Endothelial cell of umbilical vein (primary cell): ENCODE measurements at regions not wholly inside any gene's neighbourhood (a gene's known extent, or its start where the extent isn't known, plus 50 kb on each side); places are given as distances from the start of the nearest gene placed in this dataset.

Source experiments
- BruUV-seq: library from RNA; stranded (reverse); fragments of 400-500 nt; replicated peaks from 2 replicates; lab custom pipeline; 2021; lab: Mats Ljungman, UMichigan
- CTCF ChIA-PET: fragments of 300-600, 350-600 bp; sonication (Branson Sonifier 250); formaldehyde crosslinking; loops from one replicate; lab custom pipeline; 2021; ENCODE audit warnings: antibody characterized with exemption, inconsistent platforms; lab: Charles Lee
- POLR2A ChIA-PET: fragments of 300-600, 350-600 bp; sonication (Branson Sonifier 250); formaldehyde crosslinking; loops from one replicate; lab custom pipeline; 2021; ENCODE audit warnings: antibody characterized with exemption, inconsistent platforms; lab: Charles Lee
- DNase-seq: peaks from one replicate; pipeline ENCODE4 v3.0.0-alpha.2; 2011; ENCODE audit warnings: low read depth, low spot score
- FAIRE-seq: peaks from 2 replicates; lab custom pipeline; 2011; peaks lifted over from hg19 to GRCh38; lab: Jason Lieb, UNC
- H2AFZ ChIP-seq: 2 replicates; pipeline ENCODE4 v1.6.0; 2012; ENCODE audit warnings: low read depth, low read length, control low read depth, inconsistent platforms
- H3K27ac ChIP-seq: 2 replicates; pipeline ENCODE4 v1.5.1; 2011; ENCODE audit warnings: low read depth, mild to moderate bottlenecking, control low read depth, low read length, moderate library complexity; ENCODE audit not compliant: insufficient read depth
- H3K27me3 ChIP-seq, 2 experiments: 2 replicates each; pipeline versions ENCODE4 v1.6.0 to v1.6.1; 2011; ENCODE audit warnings: low read length in 2 of 2, mixed read lengths in 1 of 2; ENCODE audit not compliant: control insufficient read depth in 2 of 2, insufficient read depth in 2 of 2
- H3K36me3 ChIP-seq, 2 experiments: 2 replicates in 1 of 2; 3 replicates in 1 of 2; pipeline ENCODE4 v1.5.1; 2011; ENCODE audit warnings: low read length in 2 of 2, mild to moderate bottlenecking in 1 of 2, moderate library complexity in 1 of 2; ENCODE audit not compliant: control insufficient read depth in 2 of 2, insufficient read depth in 2 of 2; ENCODE audit errors: extremely low read depth in 1 of 2
- H3K4me1 ChIP-seq: 3 replicates; pipeline ENCODE4 v1.5.1; 2011; ENCODE audit warnings: mild to moderate bottlenecking, low read length; ENCODE audit not compliant: control insufficient read depth, insufficient read depth; ENCODE audit errors: extremely low read depth
- H3K4me2 ChIP-seq: 2 replicates; pipeline ENCODE4 v1.6.1; 2011; ENCODE audit warnings: low read length, control low read depth, mixed read lengths; ENCODE audit not compliant: insufficient read depth
- H3K4me3 ChIP-seq, 3 experiments: fragments of 200-600 bp in 1 of 3; sonication (generic), shearing (Covaris generic) in 1 of 3; replicated peaks in 1 of 3; 2 replicates each; pipeline ENCODE4 v1.5.1; 2011 to 2016; ENCODE audit warnings: control low read depth in 3 of 3, low read length in 3 of 3, mild to moderate bottlenecking in 2 of 3, inconsistent platforms in 1 of 3, low read depth in 1 of 3, moderate library complexity in 1 of 3; ENCODE audit not compliant: insufficient read depth in 1 of 3
- H3K79me2 ChIP-seq: 2 replicates; pipeline ENCODE4 v1.6.0; 2012; ENCODE audit warnings: low read length, inconsistent platforms; ENCODE audit not compliant: control insufficient read depth, insufficient read depth
- H3K9ac ChIP-seq: replicated peaks from 2 replicates; pipeline ENCODE3; 2011; ENCODE audit warnings: low read length, control low read depth; ENCODE audit not compliant: insufficient read depth; ENCODE audit errors: extremely low read depth
- H3K9me1 ChIP-seq: replicated peaks from 3 replicates; pipeline ENCODE4 v1.6.0; 2011; ENCODE audit warnings: mild to moderate bottlenecking, low read length; ENCODE audit not compliant: control insufficient read depth, insufficient read depth; ENCODE audit errors: extremely low read depth
- H3K9me3 ChIP-seq: replicated peaks from 2 replicates; pipeline ENCODE4 v1.5.1; 2012; ENCODE audit warnings: low read length, inconsistent platforms; ENCODE audit not compliant: control insufficient read depth, insufficient read depth
- H4K20me1 ChIP-seq: replicated peaks from 2 replicates; pipeline ENCODE3; 2011; ENCODE audit warnings: mild to moderate bottlenecking, low read length; ENCODE audit not compliant: control insufficient read depth, insufficient read depth; ENCODE audit errors: extremely low read depth
- CTCF ChIP-seq, 2 donors: IDR thresholded peaks; 1 replicate in 1 of 2; 2 replicates in 1 of 2; pipeline ENCODE4 v1.5.1; 2011; ENCODE audit warnings: low read length in 2 of 2, mild to moderate bottlenecking in 2 of 2, moderate library complexity in 2 of 2, control low read depth in 1 of 2, inconsistent platforms in 1 of 2, low read depth in 1 of 2; ENCODE audit not compliant: insufficient read depth in 1 of 2; ENCODE audit errors: extremely low read depth in 1 of 2
- EZH2 ChIP-seq: IDR thresholded peaks from 2 replicates; pipeline ENCODE4 v1.6.1; 2012; ENCODE audit warnings: borderline replicate concordance, low read depth, mild to moderate bottlenecking, moderate library complexity, low read length, inconsistent platforms; ENCODE audit not compliant: severe bottlenecking
- FOS ChIP-seq: IDR thresholded peaks from 2 replicates; pipeline ENCODE4 v1.6.1; 2011; ENCODE audit warnings: mild to moderate bottlenecking, low read length, moderate library complexity, borderline replicate concordance; ENCODE audit not compliant: insufficient read depth
- GATA2 ChIP-seq: IDR thresholded peaks from 2 replicates; pipeline ENCODE4 v1.7.0; 2011; ENCODE audit warnings: low read depth, mild to moderate bottlenecking, moderate library complexity, mixed read lengths, low read length; ENCODE audit not compliant: insufficient read length, insufficient read depth
- JUN ChIP-seq: IDR thresholded peaks from 2 replicates; pipeline ENCODE4 v1.6.1; 2011; ENCODE audit warnings: borderline replicate concordance, low read depth; ENCODE audit not compliant: insufficient read length, insufficient read depth
- MAX ChIP-seq: IDR thresholded peaks from 2 replicates; pipeline ENCODE4 v1.6.1; 2011; ENCODE audit not compliant: insufficient read depth, insufficient read length
- MYC ChIP-seq: IDR thresholded peaks from one replicate; pipeline ENCODE4 v1.6.1; 2011; ENCODE audit warnings: mild to moderate bottlenecking, low read depth, low read length
- POLR2A ChIP-seq: IDR thresholded peaks from 2 replicates; pipeline ENCODE4 v1.6.1; 2012; ENCODE audit warnings: low read depth, mild to moderate bottlenecking, control low read depth, low read length
- POLR2AphosphoS5 ChIP-seq: IDR thresholded peaks from 2 replicates; pipeline ENCODE4 v1.6.1; 2012; ENCODE audit warnings: low read depth, mild to moderate bottlenecking, control low read depth, low read length, moderate library complexity; ENCODE audit not compliant: insufficient read depth
- dilution Hi-C: fragments of 300-500 bp; cut with MboI; formaldehyde crosslinking; loops from one replicate; pipeline ENCODE4 v1.15.0; 2019; ENCODE audit warnings: low sequenced_read_pairs; ENCODE audit not compliant: extremely low pct_ligation_motif_present
- intact Hi-C: fragments of 100-400 bp; cut with micrococcal nuclease; formaldehyde crosslinking; loops from one replicate; pipeline ENCODE4 v1.10.0; 2022

GRCh38 chr2:144798989-144799388 is 279.1 kb upstream of the ZEB2 start:
- TF ChIP-seq EZH2, result no peak
- TF ChIP-seq CTCF (IDR thresholded peaks at IDR 0.05; ENCODE audit: extremely low read depth in 1 of 2, insufficient read depth in 1 of 2, low read depth in 1 of 2, low read length in 2 of 2), result no peak
- no peak for TF ChIP-seq MAX
- TF ChIP-seq GATA2, result no peak
- TF ChIP-seq JUN, result no peak
- TF ChIP-seq POLR2A, result no peak
- no peak for TF ChIP-seq MYC
- TF ChIP-seq FOS, result no peak
- TF ChIP-seq POLR2AphosphoS5, result no peak
- ChIA-PET CTCF (no interaction called here), POLR2A (no interaction called here)
- H3K79me2 ChIP-seq, result no peaks in the 10 kb centered on the region
- intact Hi-C loops (no loop called here), dilution Hi-C loops (no loop called here)
- H3K9me3 ChIP-seq, result no peaks in the 10 kb centered on the region
- FAIRE-seq, result no peak
- H4K20me1 ChIP-seq, result no peaks in the 10 kb centered on the region
- BruUV-seq, result no TSS peak
- no peaks in the 10 kb centered on the region for H3K27me3 ChIP-seq
- no peak overlapping the region for H2AFZ ChIP-seq
- no peak overlapping the region for H3K27ac ChIP-seq
- H3K9ac ChIP-seq, result no peak overlapping the region
- H3K4me1 ChIP-seq, result peaks cover 10% of the 10 kb centered on the region
- H3K36me3 ChIP-seq, result no peaks in the 10 kb centered on the region
- no peaks in the 10 kb centered on the region for H3K9me1 ChIP-seq
- no peak overlapping the region for H3K4me3 ChIP-seq
- DNase-seq, result no peak
- H3K4me2 ChIP-seq, result no peak overlapping the region
